Omental fat pad (tissue), 3 donors: ENCODE measurements at regions not wholly inside any gene's neighbourhood (a gene's known extent, or its start where the extent isn't known, plus 50 kb on each side); places are given as distances from the start of the nearest gene placed in this dataset.

Experiments used
- ATAC-seq: fragments of 150-250 bp; one replicate; pipeline ENCODE4 v1.9.1; 2016; ENCODE audit warnings: mild to moderate bottlenecking, moderate library complexity; ENCODE audit not compliant: low FRiP score
- DNase-seq: peaks from one replicate; pipeline ENCODE4 v3.0.0-alpha.2; 2019; ENCODE audit warnings: low spot score
- CTCF ChIP-seq, 3 donors: fragments of 450-650 bp; IDR thresholded peaks; one replicate each; pipeline ENCODE4 v1.5.1; 2016 to 2017; ENCODE audit warnings: antibody characterized with exemption in 3 of 3, mild to moderate bottlenecking in 3 of 3, moderate library complexity in 2 of 3

GRCh38 chr4:141933978-141934377 lies 297.6 kb downstream of the IL15 start:
- no peak for TF ChIP-seq CTCF (IDR thresholded peaks at IDR 0.05)
- ATAC-seq (no peak), DNase-seq (no peak)

GRCh38 chr4:141955696-141956095 lies 319.3 kb downstream of the IL15 start:
- ATAC-seq, result no peak

GRCh38 chr4:141957416-141957815 lies 321.0 kb downstream of the IL15 start:
- DNase-seq (no peak), ATAC-seq (no peak)
- no peak for TF ChIP-seq CTCF (IDR thresholded peaks at IDR 0.05)

More at GRCh38 chr4:141955696-141956095, 319.3 kb downstream of the IL15 start:
- DNase-seq, result no peak
- no peak for TF ChIP-seq CTCF (IDR thresholded peaks at IDR 0.05)

GRCh38 chr4:141962486-141962885 lies 326.1 kb downstream of the IL15 start:
- TF ChIP-seq CTCF (IDR thresholded peaks at IDR 0.05), result no peak
- DNase-seq (no peak), ATAC-seq (no peak)

GRCh38 chr4:141971869-141972268 lies 335.5 kb downstream of the IL15 start:
- ATAC-seq (no peak), DNase-seq (no peak)
- no peak for TF ChIP-seq CTCF (IDR thresholded peaks at IDR 0.05)

GRCh38 chr4:141972950-141973349 lies 336.6 kb downstream of the IL15 start:
- DNase-seq (no peak), ATAC-seq (no peak)
- TF ChIP-seq CTCF (IDR thresholded peaks at IDR 0.05), result no peak
